Stomach (tissue), 4 donors: ENCODE measurements at regions not wholly inside any gene's neighbourhood (a gene's known extent, or its start where the extent isn't known, plus 50 kb on each side); places are given as distances from the start of the nearest gene placed in this dataset.

Experiments used
- CTCF ChIP-seq, 7 experiments: fragments of 450-650 bp in 4 of 7; fragments of 200-600 bp in 3 of 7; sonication (generic) in 3 of 7; IDR thresholded peaks; one replicate each; pipeline ENCODE4 v1.5.1; 2016 to 2019; ENCODE audit warnings: antibody characterized with exemption in 7 of 7, control low read depth in 2 of 7, mild to moderate bottlenecking in 1 of 7
- POLR2A ChIP-seq, 4 donors: fragments of 450-650 bp; IDR thresholded peaks; one replicate each; pipeline ENCODE4 v1.6.1; 2016; ENCODE audit warnings: antibody characterized with exemption in 4 of 4, control low read depth in 2 of 4, mild to moderate bottlenecking in 1 of 4, moderate library complexity in 1 of 4

DNA sequence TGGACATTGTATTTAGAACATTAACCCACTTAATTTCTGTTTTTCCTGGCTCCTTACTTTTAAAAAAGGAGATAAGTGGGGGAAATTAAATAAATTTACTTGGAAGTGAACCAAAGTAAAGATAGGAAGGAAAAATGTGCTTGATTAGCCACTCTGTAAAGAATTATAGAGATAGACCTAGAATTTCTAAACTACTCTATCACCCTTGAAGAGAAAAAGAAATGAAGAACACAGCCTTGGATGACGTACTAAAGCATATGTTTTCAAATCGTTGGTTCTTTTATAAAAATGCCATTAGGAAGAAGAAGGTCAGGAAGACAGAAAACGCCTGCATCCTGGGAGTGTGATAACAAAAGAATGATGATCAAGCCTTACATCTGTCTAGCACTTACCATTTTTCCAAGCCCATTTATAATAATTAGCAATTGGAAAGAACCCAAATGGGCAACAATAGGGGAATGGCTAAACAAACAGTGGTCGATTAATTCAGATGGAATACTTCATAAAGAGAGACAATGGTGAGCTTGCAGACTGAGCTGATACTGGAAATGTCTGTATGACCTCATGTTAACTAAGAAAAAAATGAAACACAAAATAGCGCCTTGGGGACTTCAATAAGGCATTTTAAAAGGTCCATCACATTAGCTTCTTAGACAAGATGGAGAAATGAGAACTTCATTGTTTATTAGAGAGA is 81.0 kb upstream of the LRRC55 start:
- no peak for TF ChIP-seq POLR2A (IDR thresholded peaks at IDR 0.05)
- TF ChIP-seq CTCF (IDR thresholded peaks at IDR 0.05): no peak
